Liver (tissue), 8 donors: ENCODE measurements at regions not wholly inside any gene's neighbourhood (a gene's known extent, or its start where the extent isn't known, plus 50 kb on each side); places are given as distances from the start of the nearest gene placed in this dataset.

ENCODE experiments used
- DNase-seq: peaks from one replicate; pipeline ENCODE4 v3.0.0-alpha.2; 2017; ENCODE audit warnings: low spot score
- H3K27ac ChIP-seq, 2 donors: one replicate each; pipeline ENCODE4 v1.7.0; 2013; ENCODE audit warnings: inconsistent platforms in 2 of 2, low read length in 2 of 2, control low read depth in 1 of 2, low read depth in 1 of 2, mild to moderate bottlenecking in 1 of 2
- H3K27me3 ChIP-seq, 4 donors: one replicate each; pipeline versions ENCODE4 v1.6.1 to v1.7.0; 2013; ENCODE audit warnings: low read length in 3 of 4, inconsistent platforms in 1 of 4, mild to moderate bottlenecking in 1 of 4, moderate library complexity in 1 of 4; ENCODE audit not compliant: control insufficient read depth in 4 of 4, insufficient read depth in 4 of 4
- H3K36me3 ChIP-seq, 4 donors: one replicate each; pipeline versions ENCODE4 v1.6.1 to v1.7.0; 2013; ENCODE audit warnings: low read length in 3 of 4, mild to moderate bottlenecking in 3 of 4, low read depth in 1 of 4, moderate library complexity in 1 of 4; ENCODE audit not compliant: control insufficient read depth in 4 of 4, insufficient read depth in 3 of 4
- H3K4me1 ChIP-seq, 4 donors: one replicate each; pipeline versions ENCODE4 v1.6.1 to v1.7.0; 2013; ENCODE audit warnings: low read length in 3 of 4, mild to moderate bottlenecking in 3 of 4, moderate library complexity in 1 of 4; ENCODE audit not compliant: control insufficient read depth in 4 of 4, insufficient read depth in 4 of 4
- H3K4me3 ChIP-seq, 3 donors: one replicate each; pipeline versions ENCODE4 v1.6.1 to v1.7.0; 2013; ENCODE audit warnings: low read length in 3 of 3, control low read depth in 1 of 3, low read depth in 1 of 3, mild to moderate bottlenecking in 1 of 3
- H3K9ac ChIP-seq, 2 donors: one replicate each; pipeline ENCODE4 v1.7.0; 2013; ENCODE audit warnings: low read length in 2 of 2, mild to moderate bottlenecking in 2 of 2, moderate library complexity in 2 of 2, control low read depth in 1 of 2, low read depth in 1 of 2
- H3K9me3 ChIP-seq, 4 donors: one replicate each; pipeline versions ENCODE4 v1.6.1 to v1.7.0; 2013; ENCODE audit warnings: low read length in 3 of 4; ENCODE audit not compliant: control insufficient read depth in 4 of 4
- EGR1 ChIP-seq, 2 donors: IDR thresholded peaks; 2 replicates each; pipeline ENCODE4 v1.6.1; 2016 to 2018; ENCODE audit warnings: antibody characterized with exemption in 2 of 2, low read depth in 2 of 2
- FOXA1 ChIP-seq: IDR thresholded peaks from 2 replicates; pipeline ENCODE4 v1.6.1; 2016; ENCODE audit warnings: antibody characterized with exemption
- FOXA2 ChIP-seq: IDR thresholded peaks from 2 replicates; pipeline ENCODE4 v1.6.1; 2016; ENCODE audit warnings: antibody characterized with exemption
- GABPA ChIP-seq, 2 donors: IDR thresholded peaks in 1 of 2; conservative IDR thresholded peaks in 1 of 2; 2 replicates each; pipeline ENCODE4 v1.6.1; 2016; ENCODE audit warnings: antibody characterized with exemption in 2 of 2, mild to moderate bottlenecking in 1 of 2, moderate library complexity in 1 of 2
- HNF4A ChIP-seq, 2 donors: conservative IDR thresholded peaks; 2 replicates each; pipeline ENCODE4 v1.6.1; 2016; ENCODE audit warnings: antibody characterized with exemption in 2 of 2, mild to moderate bottlenecking in 2 of 2
- HNF4G ChIP-seq: IDR thresholded peaks from 2 replicates; pipeline ENCODE4 v1.6.1; 2016; ENCODE audit warnings: antibody characterized with exemption
- JUND ChIP-seq, 2 donors: IDR thresholded peaks; 2 replicates each; pipeline ENCODE4 v1.6.1; 2016; ENCODE audit warnings: antibody characterized with exemption in 2 of 2
- NR2F2 ChIP-seq: IDR thresholded peaks from 2 replicates; pipeline ENCODE4 v1.6.1; 2016; ENCODE audit warnings: antibody characterized with exemption
- RAD21 ChIP-seq, 2 donors: IDR thresholded peaks; 2 replicates each; pipeline ENCODE4 v1.6.1; 2016; ENCODE audit warnings: antibody characterized with exemption in 2 of 2, mild to moderate bottlenecking in 2 of 2
- RXRA ChIP-seq, 2 donors: IDR thresholded peaks; 2 replicates each; pipeline ENCODE4 v1.6.1; 2017 to 2018; ENCODE audit warnings: antibody characterized with exemption in 2 of 2, mild to moderate bottlenecking in 1 of 2
- SP1 ChIP-seq: IDR thresholded peaks from 2 replicates; pipeline ENCODE4 v1.6.1; 2018; ENCODE audit warnings: antibody characterized with exemption, mild to moderate bottlenecking
- TAF1 ChIP-seq: conservative IDR thresholded peaks from 2 replicates; pipeline ENCODE4 v1.6.1; 2016; ENCODE audit warnings: antibody characterized with exemption, mild to moderate bottlenecking
- YY1 ChIP-seq: IDR thresholded peaks from 2 replicates; pipeline ENCODE4 v1.6.1; 2016; ENCODE audit warnings: antibody characterized with exemption, mild to moderate bottlenecking
- WGBS: extraction: QIAGEN DNeasy Blood & Tissue Kit; methylation state at CpG from one replicate; pipeline ENCODE4 v1.1.7; 2013; 5-methylcytosine and 5-hydroxymethylcytosine counted together
- TF ChIP-seq, protein P1 (sequence below): fragments of 150-350 bp; IDR thresholded peaks from 2 replicates; pipeline ENCODE4 v1.5.1; 2017; ENCODE audit warnings: improper control_type of control experiment, low read depth, low read length; ENCODE audit not compliant: missing input control
- TF ChIP-seq, protein P2 (sequence below): IDR thresholded peaks from 2 replicates; pipeline ENCODE4 v1.6.1; 2016; ENCODE audit warnings: antibody characterized with exemption
- TF ChIP-seq, protein P3 (sequence below): IDR thresholded peaks from 2 replicates; pipeline ENCODE4 v1.6.1; 2016; ENCODE audit warnings: antibody characterized with exemption
- TF ChIP-seq, protein P4 (sequence below): IDR thresholded peaks from 2 replicates; pipeline ENCODE4 v1.6.1; 2016; ENCODE audit warnings: antibody characterized with exemption, mild to moderate bottlenecking
- TF ChIP-seq, protein P5 (sequence below): IDR thresholded peaks from 2 replicates; pipeline ENCODE4 v1.6.1; 2016; ENCODE audit warnings: antibody characterized with exemption
- donor health status: healthy.
- donor health status: healthy.
- donor health status: healthy.
- donor health status: healthy.
- donor health status: healthy.

DNA sequence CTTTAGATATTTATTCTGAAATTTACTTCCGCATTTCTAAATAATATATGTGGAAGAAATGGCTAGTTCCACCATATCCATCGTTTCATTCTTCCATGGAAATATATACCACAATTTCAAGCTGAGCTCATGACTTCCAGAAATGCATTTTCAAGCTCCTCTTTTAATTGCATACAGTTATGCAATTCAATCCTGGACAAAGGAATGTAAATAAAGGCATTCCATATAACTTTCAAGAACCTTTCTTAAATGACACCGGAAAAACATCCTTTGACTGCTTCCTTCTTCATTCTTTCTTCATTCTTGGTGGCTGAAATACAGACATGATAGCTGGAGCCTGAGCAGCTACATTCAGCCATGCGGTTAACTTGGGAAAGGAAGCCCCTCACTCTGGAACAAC is 185.2 kb upstream of the GADL1 start (continued):
- TF ChIP-seq JUND (IDR thresholded peaks at IDR 0.05) = no peak
- no peak for TF ChIP-seq HNF4G
- TF ChIP-seq, protein P1, sequence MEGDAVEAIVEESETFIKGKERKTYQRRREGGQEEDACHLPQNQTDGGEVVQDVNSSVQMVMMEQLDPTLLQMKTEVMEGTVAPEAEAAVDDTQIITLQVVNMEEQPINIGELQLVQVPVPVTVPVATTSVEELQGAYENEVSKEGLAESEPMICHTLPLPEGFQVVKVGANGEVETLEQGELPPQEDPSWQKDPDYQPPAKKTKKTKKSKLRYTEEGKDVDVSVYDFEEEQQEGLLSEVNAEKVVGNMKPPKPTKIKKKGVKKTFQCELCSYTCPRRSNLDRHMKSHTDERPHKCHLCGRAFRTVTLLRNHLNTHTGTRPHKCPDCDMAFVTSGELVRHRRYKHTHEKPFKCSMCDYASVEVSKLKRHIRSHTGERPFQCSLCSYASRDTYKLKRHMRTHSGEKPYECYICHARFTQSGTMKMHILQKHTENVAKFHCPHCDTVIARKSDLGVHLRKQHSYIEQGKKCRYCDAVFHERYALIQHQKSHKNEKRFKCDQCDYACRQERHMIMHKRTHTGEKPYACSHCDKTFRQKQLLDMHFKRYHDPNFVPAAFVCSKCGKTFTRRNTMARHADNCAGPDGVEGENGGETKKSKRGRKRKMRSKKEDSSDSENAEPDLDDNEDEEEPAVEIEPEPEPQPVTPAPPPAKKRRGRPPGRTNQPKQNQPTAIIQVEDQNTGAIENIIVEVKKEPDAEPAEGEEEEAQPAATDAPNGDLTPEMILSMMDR = no peak
- no peak for TF ChIP-seq RXRA (IDR thresholded peaks at IDR 0.05)
- no peak for TF ChIP-seq YY1
- TF ChIP-seq FOXA2 = no peak

DNA sequence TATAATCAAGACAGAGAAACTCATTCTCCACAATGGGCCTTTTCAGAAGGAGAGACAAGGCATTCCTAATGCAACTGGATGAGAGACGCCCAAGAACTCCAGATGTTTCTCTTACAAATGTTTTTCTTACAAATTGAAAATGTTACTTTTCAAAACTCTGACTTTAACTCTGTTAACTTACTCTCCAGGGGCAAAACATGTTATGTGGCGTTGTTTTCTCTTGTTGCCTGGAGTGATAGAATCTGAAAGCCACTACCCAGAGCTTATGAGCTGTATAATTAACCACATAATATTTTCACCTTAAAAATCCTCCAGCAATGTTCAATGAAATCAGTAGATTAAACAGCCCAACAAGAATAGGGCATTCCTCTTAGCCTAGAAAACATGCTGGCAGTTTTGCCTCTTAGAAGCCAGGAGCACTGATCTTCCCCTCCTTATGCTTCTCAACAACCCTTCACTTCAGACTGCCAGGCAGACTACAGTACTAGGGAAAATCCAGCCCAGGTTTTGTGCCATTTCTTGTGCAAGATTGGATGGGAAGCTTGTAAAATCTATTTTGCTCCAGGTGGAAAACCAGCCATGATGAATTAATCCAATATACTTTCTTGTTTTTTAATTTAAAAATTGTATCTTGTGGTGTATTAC is 186.7 kb upstream of the GADL1 start:
- DNase-seq = no peak
- no peaks in the 10 kb centered on the region for H3K9me3 ChIP-seq
- TF ChIP-seq SP1 (no peak), JUND (IDR thresholded peaks at IDR 0.05) (no peak), RXRA (IDR thresholded peaks at IDR 0.05) (no peak), GABPA (IDR thresholded peaks at IDR 0.05 in 1 of 2, conservative IDR thresholded peaks at IDR 0.05 in 1 of 2) (no peak), HNF4G (no peak), FOXA1 (no peak)
- TF ChIP-seq, protein P2, sequence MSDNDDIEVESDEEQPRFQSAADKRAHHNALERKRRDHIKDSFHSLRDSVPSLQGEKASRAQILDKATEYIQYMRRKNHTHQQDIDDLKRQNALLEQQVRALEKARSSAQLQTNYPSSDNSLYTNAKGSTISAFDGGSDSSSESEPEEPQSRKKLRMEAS = no peak
- TF ChIP-seq, protein P3, sequence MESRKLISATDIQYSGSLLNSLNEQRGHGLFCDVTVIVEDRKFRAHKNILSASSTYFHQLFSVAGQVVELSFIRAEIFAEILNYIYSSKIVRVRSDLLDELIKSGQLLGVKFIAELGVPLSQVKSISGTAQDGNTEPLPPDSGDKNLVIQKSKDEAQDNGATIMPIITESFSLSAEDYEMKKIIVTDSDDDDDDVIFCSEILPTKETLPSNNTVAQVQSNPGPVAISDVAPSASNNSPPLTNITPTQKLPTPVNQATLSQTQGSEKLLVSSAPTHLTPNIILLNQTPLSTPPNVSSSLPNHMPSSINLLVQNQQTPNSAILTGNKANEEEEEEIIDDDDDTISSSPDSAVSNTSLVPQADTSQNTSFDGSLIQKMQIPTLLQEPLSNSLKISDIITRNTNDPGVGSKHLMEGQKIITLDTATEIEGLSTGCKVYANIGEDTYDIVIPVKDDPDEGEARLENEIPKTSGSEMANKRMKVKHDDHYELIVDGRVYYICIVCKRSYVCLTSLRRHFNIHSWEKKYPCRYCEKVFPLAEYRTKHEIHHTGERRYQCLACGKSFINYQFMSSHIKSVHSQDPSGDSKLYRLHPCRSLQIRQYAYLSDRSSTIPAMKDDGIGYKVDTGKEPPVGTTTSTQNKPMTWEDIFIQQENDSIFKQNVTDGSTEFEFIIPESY = no peak
- TF ChIP-seq, protein P4, sequence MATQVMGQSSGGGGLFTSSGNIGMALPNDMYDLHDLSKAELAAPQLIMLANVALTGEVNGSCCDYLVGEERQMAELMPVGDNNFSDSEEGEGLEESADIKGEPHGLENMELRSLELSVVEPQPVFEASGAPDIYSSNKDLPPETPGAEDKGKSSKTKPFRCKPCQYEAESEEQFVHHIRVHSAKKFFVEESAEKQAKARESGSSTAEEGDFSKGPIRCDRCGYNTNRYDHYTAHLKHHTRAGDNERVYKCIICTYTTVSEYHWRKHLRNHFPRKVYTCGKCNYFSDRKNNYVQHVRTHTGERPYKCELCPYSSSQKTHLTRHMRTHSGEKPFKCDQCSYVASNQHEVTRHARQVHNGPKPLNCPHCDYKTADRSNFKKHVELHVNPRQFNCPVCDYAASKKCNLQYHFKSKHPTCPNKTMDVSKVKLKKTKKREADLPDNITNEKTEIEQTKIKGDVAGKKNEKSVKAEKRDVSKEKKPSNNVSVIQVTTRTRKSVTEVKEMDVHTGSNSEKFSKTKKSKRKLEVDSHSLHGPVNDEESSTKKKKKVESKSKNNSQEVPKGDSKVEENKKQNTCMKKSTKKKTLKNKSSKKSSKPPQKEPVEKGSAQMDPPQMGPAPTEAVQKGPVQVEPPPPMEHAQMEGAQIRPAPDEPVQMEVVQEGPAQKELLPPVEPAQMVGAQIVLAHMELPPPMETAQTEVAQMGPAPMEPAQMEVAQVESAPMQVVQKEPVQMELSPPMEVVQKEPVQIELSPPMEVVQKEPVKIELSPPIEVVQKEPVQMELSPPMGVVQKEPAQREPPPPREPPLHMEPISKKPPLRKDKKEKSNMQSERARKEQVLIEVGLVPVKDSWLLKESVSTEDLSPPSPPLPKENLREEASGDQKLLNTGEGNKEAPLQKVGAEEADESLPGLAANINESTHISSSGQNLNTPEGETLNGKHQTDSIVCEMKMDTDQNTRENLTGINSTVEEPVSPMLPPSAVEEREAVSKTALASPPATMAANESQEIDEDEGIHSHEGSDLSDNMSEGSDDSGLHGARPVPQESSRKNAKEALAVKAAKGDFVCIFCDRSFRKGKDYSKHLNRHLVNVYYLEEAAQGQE = no peak

DNA sequence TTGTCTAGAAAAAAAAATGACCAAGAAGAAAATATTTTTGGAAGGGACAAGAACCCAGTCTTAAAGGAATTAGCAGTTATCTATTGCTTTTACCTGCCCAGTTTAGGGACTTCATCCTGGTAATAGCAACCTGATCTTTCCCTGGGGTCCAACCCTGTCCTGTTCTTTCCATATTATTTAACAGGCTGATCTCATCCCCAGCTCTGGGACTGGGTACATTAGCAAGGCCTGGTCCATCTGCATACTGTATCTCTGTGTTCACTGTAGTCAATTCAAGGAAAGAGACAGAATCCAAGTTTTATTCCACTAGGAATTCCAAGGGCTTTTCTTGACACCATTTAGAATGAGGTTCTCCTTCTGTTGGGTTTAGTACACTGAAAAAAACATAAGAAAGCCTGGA is 191.7 kb upstream of the GADL1 start:
- H3K27ac ChIP-seq = no peak overlapping the region
- H3K36me3 ChIP-seq = no peaks in the 10 kb centered on the region
- no peak for TF ChIP-seq JUND (IDR thresholded peaks at IDR 0.05)
- TF ChIP-seq TAF1 = no peak
- TF ChIP-seq, protein P3 = no peak
- TF ChIP-seq NR2F2 = no peak
- TF ChIP-seq FOXA1 = no peak
- no peak for TF ChIP-seq SP1
- no peak for TF ChIP-seq RAD21 (IDR thresholded peaks at IDR 0.05)
- TF ChIP-seq YY1 = no peak
- TF ChIP-seq FOXA2 = no peak
- TF ChIP-seq HNF4G = no peak
- TF ChIP-seq, protein P5, sequence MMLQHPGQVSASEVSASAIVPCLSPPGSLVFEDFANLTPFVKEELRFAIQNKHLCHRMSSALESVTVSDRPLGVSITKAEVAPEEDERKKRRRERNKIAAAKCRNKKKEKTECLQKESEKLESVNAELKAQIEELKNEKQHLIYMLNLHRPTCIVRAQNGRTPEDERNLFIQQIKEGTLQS = no peak
- TF ChIP-seq, protein P2 = no peak
- TF ChIP-seq GABPA (IDR thresholded peaks at IDR 0.05 in 1 of 2, conservative IDR thresholded peaks at IDR 0.05 in 1 of 2) = no peak
- no peak for TF ChIP-seq EGR1 (IDR thresholded peaks at IDR 0.05; ENCODE audit: low read depth in 2 of 2)
- TF ChIP-seq HNF4A (conservative IDR thresholded peaks at IDR 0.05) = no peak

More for the DNA sequence above, 186.7 kb upstream of the GADL1 start:
- 86% methylated on average over 2 of the region's 2 CpGs for WGBS
- Histone ChIP-seq H3K36me3 (no peaks in the 10 kb centered on the region), H3K27ac (no peak overlapping the region), H3K4me3 (no peak overlapping the region), H3K27me3 (peaks cover 0 to 2% (median 0%) of the 10 kb centered on the region in 4 donors), H3K9ac (no peak overlapping the region), H3K4me1 (no peaks in the 10 kb centered on the region)

More for the DNA sequence above, 191.7 kb upstream of the GADL1 start:
- Histone ChIP-seq H3K4me1 (no peaks in the 10 kb centered on the region), H3K9ac (no peak overlapping the region), H3K27me3 (no peaks in the 10 kb centered on the region), H3K9me3 (no peaks in the 10 kb centered on the region), H3K4me3 (no peak overlapping the region)
- DNase-seq = no peak
